Thoracic aorta (tissue), 2 donors: ENCODE measurements at regions not wholly inside any gene's neighbourhood (a gene's known extent, or its start where the extent isn't known, plus 50 kb on each side); places are given as distances from the start of the nearest gene placed in this dataset.

Experiments used
- ATAC-seq: fragments of 150-250 bp; one replicate; pipeline ENCODE4 v1.8.0; 2017; ENCODE audit warnings: low read depth; ENCODE audit not compliant: insufficient number of reproducible peaks, low FRiP score
- DNase-seq: peaks from one replicate; pipeline ENCODE4 v3.0.0-alpha.2; 2020; ENCODE audit warnings: low spot score
- H3K27ac ChIP-seq, 2 donors: fragments of 200-600 bp; sonication (generic); 1 replicate in 1 of 2; 2 replicates in 1 of 2; pipeline ENCODE4 v1.5.1; 2016; ENCODE audit warnings: mild to moderate bottlenecking in 2 of 2, moderate library complexity in 2 of 2
- H3K27me3 ChIP-seq: fragments of 200-600 bp; sonication (generic); replicated peaks from 2 replicates; pipeline ENCODE4 v1.6.0; 2016; ENCODE audit warnings: mild to moderate bottlenecking; ENCODE audit not compliant: insufficient read depth
- H3K36me3 ChIP-seq: fragments of 200-600 bp; sonication (generic); one replicate; pipeline ENCODE4 v1.5.1; 2016
- H3K4me1 ChIP-seq, 2 donors: fragments of 200-600 bp; sonication (generic); 1 replicate in 1 of 2; 2 replicates in 1 of 2; pipeline versions ENCODE4 v1.5.1 to v1.6.0; 2016; ENCODE audit warnings: low read depth in 2 of 2, mild to moderate bottlenecking in 1 of 2; ENCODE audit not compliant: control insufficient read depth in 1 of 2
- H3K4me3 ChIP-seq: fragments of 200-600 bp; sonication (generic); 2 replicates; pipeline ENCODE4 v1.5.1; 2016; ENCODE audit warnings: mild to moderate bottlenecking
- H3K9me3 ChIP-seq: fragments of 200-600 bp; sonication (generic); 2 replicates; pipeline ENCODE4 v1.5.1; 2016
- TF ChIP-seq, protein P1 (sequence below): fragments of 200-600 bp; sonication (generic); IDR thresholded peaks from one replicate; pipeline ENCODE4 v1.5.1; 2019; ENCODE audit warnings: antibody characterized with exemption

DNA sequence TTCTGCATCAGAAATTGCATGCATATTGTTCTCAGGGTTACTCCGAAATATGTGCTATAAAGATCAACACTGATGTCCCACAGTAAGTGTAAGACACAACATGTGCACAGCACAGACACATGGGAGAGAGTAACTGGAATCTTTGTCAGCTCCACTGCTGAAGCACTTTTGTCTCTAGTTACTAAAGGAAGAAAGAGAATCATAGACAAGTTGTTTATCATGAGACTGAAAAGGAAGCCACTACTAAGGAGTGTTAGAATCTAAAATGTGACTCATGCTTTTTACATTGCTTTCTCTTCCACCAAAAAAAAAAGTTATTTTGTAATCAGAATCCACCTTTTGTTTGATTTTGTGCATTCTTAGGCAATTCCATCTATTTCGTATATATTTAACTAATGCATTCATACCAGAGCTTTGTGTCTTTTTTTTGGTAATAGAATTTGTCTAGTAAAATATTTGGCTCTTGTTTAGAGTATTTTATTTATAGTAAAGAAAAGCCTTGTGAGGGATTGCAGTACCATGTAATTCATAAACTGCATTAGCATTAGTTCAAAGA, 502.4 kb downstream of the FBXO15 start:
- Histone ChIP-seq H3K4me1 (no peaks in the 10 kb centered on the region), H3K27me3 (no peaks in the 10 kb centered on the region), H3K4me3 (no peak overlapping the region), H3K9me3 (no peaks in the 10 kb centered on the region), H3K36me3 (no peaks in the 10 kb centered on the region), H3K27ac (no peak overlapping the region)
- TF ChIP-seq, protein P1, sequence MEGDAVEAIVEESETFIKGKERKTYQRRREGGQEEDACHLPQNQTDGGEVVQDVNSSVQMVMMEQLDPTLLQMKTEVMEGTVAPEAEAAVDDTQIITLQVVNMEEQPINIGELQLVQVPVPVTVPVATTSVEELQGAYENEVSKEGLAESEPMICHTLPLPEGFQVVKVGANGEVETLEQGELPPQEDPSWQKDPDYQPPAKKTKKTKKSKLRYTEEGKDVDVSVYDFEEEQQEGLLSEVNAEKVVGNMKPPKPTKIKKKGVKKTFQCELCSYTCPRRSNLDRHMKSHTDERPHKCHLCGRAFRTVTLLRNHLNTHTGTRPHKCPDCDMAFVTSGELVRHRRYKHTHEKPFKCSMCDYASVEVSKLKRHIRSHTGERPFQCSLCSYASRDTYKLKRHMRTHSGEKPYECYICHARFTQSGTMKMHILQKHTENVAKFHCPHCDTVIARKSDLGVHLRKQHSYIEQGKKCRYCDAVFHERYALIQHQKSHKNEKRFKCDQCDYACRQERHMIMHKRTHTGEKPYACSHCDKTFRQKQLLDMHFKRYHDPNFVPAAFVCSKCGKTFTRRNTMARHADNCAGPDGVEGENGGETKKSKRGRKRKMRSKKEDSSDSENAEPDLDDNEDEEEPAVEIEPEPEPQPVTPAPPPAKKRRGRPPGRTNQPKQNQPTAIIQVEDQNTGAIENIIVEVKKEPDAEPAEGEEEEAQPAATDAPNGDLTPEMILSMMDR = no peak
- ATAC-seq (no peak), DNase-seq (no peak)

DNA sequence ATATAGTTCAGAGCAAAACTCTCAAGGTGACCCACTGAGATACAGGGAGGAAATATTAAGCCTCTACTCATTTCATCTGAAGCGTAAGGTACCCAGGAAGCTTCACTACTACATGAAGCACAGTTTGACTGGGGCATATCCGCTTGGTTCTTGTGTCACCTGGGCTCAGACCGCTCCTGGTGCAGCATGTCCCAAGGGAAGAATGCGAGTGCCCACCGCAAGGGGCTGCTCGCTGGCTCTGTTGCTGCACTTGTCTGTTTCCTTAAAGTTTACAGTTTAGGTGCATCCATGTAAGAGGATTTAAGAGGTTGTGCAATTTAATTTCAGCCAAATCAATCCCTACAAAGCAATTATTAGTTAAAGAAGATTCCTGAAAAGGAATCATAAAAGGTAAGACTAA, 507.8 kb downstream of the FBXO15 start:
- Histone ChIP-seq H3K27me3 (no peaks in the 10 kb centered on the region), H3K4me1 (no peaks in the 10 kb centered on the region), H3K4me3 (no peak overlapping the region), H3K27ac (no peak overlapping the region), H3K36me3 (no peaks in the 10 kb centered on the region), H3K9me3 (no peaks in the 10 kb centered on the region)
- ATAC-seq = no peak
- no peak for DNase-seq
- TF ChIP-seq, protein P1 = no peak

DNA sequence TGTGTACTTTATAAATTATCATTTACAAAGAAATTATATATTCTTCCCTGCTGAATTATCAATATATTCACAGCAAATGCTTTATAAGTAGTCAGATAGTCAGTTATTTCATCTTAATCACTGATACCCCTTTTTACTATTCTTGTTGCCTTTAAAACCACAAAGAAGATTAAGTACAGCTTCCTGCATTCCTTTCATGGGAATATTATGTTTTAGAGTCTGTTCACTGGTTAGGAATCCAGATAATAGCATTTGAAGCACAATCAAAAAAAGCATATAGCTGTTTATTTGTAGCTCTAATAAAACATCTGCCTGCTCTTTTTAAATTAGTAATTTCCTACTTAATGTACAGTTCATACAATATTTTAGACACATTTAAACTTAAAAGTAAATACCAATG, 508.9 kb downstream of the FBXO15 start:
- Histone ChIP-seq H3K27ac (no peak overlapping the region), H3K36me3 (no peaks in the 10 kb centered on the region), H3K9me3 (no peaks in the 10 kb centered on the region), H3K27me3 (no peaks in the 10 kb centered on the region), H3K4me1 (no peaks in the 10 kb centered on the region), H3K4me3 (no peak overlapping the region)
- ATAC-seq = no peak
- DNase-seq = no peak
- TF ChIP-seq, protein P1 = no peak

DNA sequence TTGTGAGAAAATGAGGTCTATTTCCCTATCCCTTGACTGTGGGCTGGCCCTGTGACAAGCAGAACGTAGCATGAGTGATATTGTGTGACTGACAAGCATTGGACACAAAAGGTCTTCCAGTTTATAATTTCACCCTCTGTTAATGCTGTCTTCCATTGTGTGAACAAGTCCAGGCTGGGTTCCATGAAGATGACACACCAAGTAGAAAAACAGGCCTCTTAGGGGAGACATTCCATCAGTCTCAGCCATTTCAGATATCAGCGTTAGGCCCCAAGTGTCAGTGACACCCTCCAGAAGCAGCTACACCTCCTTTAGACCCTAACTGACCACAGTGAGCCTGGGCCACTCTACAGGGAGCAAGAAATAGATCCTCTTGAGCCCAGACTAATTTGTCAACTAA, 511.3 kb downstream of the FBXO15 start:
- no peaks in the 10 kb centered on the region for H3K9me3 ChIP-seq

DNA sequence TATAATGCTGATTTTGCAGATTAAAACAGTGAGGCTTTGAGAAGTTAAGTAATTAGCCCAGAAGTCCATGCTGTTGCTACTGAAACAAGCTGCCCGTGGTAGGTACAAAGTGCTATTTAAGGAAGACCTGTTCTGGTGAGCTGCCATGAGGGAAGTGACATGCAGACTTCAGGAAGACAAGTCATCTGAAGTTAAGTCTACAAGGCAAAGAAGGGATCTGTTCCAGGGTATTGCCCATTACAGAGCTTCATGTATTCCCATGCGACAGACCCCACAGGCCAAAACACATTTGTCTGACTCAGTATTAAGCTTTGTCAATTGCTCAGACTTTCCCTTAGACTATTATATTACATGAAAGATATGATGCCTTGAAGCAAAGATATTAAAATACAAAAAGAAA, 520.8 kb downstream of the FBXO15 start:
- TF ChIP-seq, protein P1 = no peak
- H3K4me1 ChIP-seq = no peaks in the 10 kb centered on the region
- H3K9me3 ChIP-seq = no peaks in the 10 kb centered on the region
- ATAC-seq = no peak
- no peaks in the 10 kb centered on the region for H3K27me3 ChIP-seq
- H3K27ac ChIP-seq = no peak overlapping the region
- DNase-seq = no peak
- H3K4me3 ChIP-seq = no peak overlapping the region
- H3K36me3 ChIP-seq = no peaks in the 10 kb centered on the region

More for the DNA sequence above, 511.3 kb downstream of the FBXO15 start:
- DNase-seq = no peak
- Histone ChIP-seq H3K4me1 (no peaks in the 10 kb centered on the region), H3K4me3 (no peak overlapping the region), H3K27ac (no peak overlapping the region), H3K36me3 (no peaks in the 10 kb centered on the region), H3K27me3 (no peaks in the 10 kb centered on the region)
- TF ChIP-seq, protein P1 = no peak
- ATAC-seq = no peak
